Small intestine (tissue), 7 donors: ENCODE measurements at regions not wholly inside any gene's neighbourhood (a gene's known extent, or its start where the extent isn't known, plus 50 kb on each side); places are given as distances from the start of the nearest gene placed in this dataset.

Source experiments
- DNase-seq, 2 donors: peaks; one replicate each; pipeline versions ENCODE4 v3.0.0 to v3.0.0-alpha.2; 2013
- FAIRE-seq: peaks from 2 replicates; lab custom pipeline; 2012; peaks lifted over from hg19 to GRCh38; lab: Jason Lieb, UNC
- H3K27ac ChIP-seq, 3 donors: one replicate each; pipeline ENCODE4 v1.5.1; 2013; ENCODE audit warnings: low read length in 2 of 3, mild to moderate bottlenecking in 2 of 3, control low read depth in 1 of 3, inconsistent platforms in 1 of 3, low read depth in 1 of 3, moderate library complexity in 1 of 3
- H3K27me3 ChIP-seq, 3 donors: one replicate each; pipeline ENCODE4 v1.6.1; 2013; ENCODE audit warnings: low read length in 3 of 3, inconsistent platforms in 1 of 3; ENCODE audit not compliant: control insufficient read depth in 3 of 3, insufficient read depth in 3 of 3
- H3K36me3 ChIP-seq, 3 donors: one replicate each; pipeline ENCODE4 v1.6.1; 2013; ENCODE audit warnings: low read length in 3 of 3, inconsistent platforms in 1 of 3, low read depth in 1 of 3, mild to moderate bottlenecking in 1 of 3, moderate library complexity in 1 of 3; ENCODE audit not compliant: control insufficient read depth in 3 of 3, insufficient read depth in 2 of 3
- H3K4me1 ChIP-seq, 3 donors: one replicate each; pipeline ENCODE4 v1.6.1; 2013; ENCODE audit warnings: low read length in 2 of 3, inconsistent platforms in 1 of 3, low read depth in 1 of 3, mild to moderate bottlenecking in 1 of 3, moderate library complexity in 1 of 3; ENCODE audit not compliant: control insufficient read depth in 3 of 3, insufficient read depth in 2 of 3
- H3K4me3 ChIP-seq, 3 donors: one replicate each; pipeline ENCODE4 v1.5.1; 2013; ENCODE audit warnings: low read length in 3 of 3, control low read depth in 1 of 3, inconsistent platforms in 1 of 3, low read depth in 1 of 3, mild to moderate bottlenecking in 1 of 3, moderate library complexity in 1 of 3
- H3K9me3 ChIP-seq, 2 donors: one replicate each; pipeline ENCODE4 v1.6.1; 2013; ENCODE audit warnings: low read depth in 1 of 2, low read length in 1 of 2; ENCODE audit not compliant: control insufficient read depth in 2 of 2, insufficient read depth in 1 of 2
- WGBS, 3 donors: extraction: QIAGEN DNeasy Blood & Tissue Kit; methylation state at CpG; one replicate each; pipeline ENCODE4 v1.1.7; 2013; 5-methylcytosine and 5-hydroxymethylcytosine counted together
- donor health status: healthy with polysubstance abuse.
- donor health status: control.
- donor health status: control.
- donor health status: Bipolar disorder and iron deficiency.
- donor health status: healthy.

DNA sequence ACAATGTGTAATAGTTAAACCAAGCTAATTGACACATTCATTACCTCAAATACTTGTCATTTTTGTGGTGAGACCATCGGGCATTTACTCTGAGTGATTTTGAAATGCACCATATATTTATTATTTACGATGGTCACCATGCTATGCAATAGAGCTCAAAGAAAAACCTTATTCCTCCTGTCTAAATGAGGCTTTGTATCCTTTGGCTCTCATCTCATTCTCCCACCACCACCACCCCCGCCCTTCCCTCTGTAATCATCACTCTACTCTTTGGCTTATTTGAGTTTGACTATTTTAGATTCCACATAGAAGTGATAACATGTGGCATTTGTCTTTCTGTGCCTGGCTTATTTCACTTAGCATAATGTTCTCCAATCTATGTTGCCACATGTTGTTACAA is 124.9 kb downstream of the CYSLTR2 start:
- FAIRE-seq = no peak
- peaks cover 0 to 6% of the 10 kb centered on the region in 2 donors for H3K9me3 ChIP-seq
- no peaks in the 10 kb centered on the region for H3K36me3 ChIP-seq
- DNase-seq = no peak
- H3K4me3 ChIP-seq = no peak overlapping the region
- no peak overlapping the region for H3K27ac ChIP-seq
- H3K4me1 ChIP-seq = no peaks in the 10 kb centered on the region
- H3K27me3 ChIP-seq = no peaks in the 10 kb centered on the region
- WGBS, 3 donors = 76 to 85% (median 85%) methylated on average over 3 of the region's 3 CpGs

DNA sequence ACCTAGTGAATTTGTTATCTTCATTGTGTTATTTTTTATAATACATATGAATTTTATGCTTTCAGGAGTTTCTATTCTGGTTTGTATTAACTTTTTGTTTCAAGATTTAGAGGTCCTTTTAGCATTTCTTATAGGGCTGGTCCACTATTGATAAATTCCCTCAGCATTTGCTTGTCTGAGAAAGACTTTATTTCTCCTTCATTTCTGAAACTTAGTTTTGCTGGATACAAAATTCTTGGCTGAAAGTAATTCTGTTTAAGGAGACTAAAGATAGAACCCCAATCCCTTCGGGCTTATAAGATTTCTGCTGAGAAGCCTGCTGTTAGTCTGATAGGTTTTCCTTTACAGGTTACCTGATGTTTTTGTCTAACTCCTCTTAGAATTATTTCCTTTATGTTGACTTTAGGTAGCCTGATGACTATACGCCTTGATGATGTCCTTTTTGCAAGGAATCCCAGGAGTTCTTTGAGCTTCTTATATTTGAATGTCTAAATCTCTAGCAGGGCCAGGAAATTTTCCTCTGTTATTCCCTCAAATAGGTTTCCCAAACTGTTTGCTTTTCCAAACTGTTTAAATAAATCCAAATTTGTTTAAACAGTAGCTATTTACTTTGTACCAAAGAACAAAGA is 127.1 kb downstream of the CYSLTR2 start:
- 66 to 88% (median 82%) methylated on average over 2 of the region's 2 CpGs for WGBS, 3 donors
- Histone ChIP-seq H3K27me3 (no peaks in the 10 kb centered on the region), H3K27ac (no peak overlapping the region), H3K4me1 (no peaks in the 10 kb centered on the region), H3K9me3 (peaks cover 0 to 6% of the 10 kb centered on the region in 2 donors), H3K36me3 (no peaks in the 10 kb centered on the region), H3K4me3 (no peak overlapping the region)
- FAIRE-seq = no peak
- DNase-seq = no peak

DNA sequence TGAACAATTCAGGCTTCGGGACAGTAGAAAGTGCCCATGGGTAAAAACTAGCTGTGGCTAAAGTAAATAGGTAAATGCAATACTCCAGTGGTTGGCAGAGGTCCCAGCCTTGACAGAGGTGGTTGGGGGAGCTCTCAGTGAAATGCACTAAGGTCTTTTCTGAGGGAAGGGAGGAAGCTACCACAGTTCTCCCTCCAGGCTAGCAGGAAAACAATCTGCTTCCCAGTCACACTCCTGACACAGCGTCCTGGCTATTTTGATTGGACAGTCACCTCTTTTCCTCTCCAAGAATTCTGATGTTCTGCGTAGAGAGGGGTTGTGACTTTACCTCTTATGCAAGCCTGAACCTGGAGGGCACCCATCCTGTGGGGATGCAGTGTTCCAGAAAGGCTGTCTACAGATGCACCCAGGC is 128.7 kb downstream of the CYSLTR2 start:
- FAIRE-seq (no peak), DNase-seq (no peak)
- no peak overlapping the region for H3K4me3 ChIP-seq
- no peak overlapping the region for H3K27ac ChIP-seq
- no peaks in the 10 kb centered on the region for H3K27me3 ChIP-seq
- H3K36me3 ChIP-seq = no peaks in the 10 kb centered on the region
- 84 to 89% (median 86%) methylated on average over 3 of the region's 3 CpGs for WGBS, 3 donors
- H3K9me3 ChIP-seq = peaks cover 0 to 6% of the 10 kb centered on the region in 2 donors
- no peaks in the 10 kb centered on the region for H3K4me1 ChIP-seq

DNA sequence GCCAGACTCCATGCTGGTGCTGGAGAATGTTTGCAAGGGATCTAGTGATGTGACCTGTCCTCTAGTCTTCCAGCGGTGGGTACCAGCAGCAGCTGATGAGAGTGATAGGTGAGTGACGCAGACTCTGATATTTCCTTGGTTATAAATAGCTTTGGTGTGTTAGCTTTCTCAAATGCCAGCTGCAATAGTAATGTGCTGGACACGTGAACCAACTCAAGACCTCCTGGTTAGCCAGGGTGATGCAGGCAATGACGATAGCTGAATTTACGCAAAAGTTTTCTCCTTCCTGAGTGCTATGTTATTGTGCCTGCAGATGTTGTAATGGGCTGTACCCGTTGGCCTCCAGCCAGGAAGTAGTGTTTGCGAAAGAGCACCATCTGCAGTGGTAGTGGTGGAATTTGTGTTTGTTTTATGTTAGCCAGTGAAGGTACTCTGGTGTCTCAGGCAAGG is 129.5 kb downstream of the CYSLTR2 start:
- no peaks in the 10 kb centered on the region for H3K36me3 ChIP-seq
- no peak overlapping the region for H3K4me3 ChIP-seq
- 43 to 52% (median 44%) methylated on average over 7 of the region's 7 CpGs for WGBS, 3 donors
- no peaks in the 10 kb centered on the region for H3K4me1 ChIP-seq
- H3K27ac ChIP-seq = no peak overlapping the region
- no peaks in the 10 kb centered on the region for H3K27me3 ChIP-seq
- DNase-seq = peak; percentile 13 to 33
- peaks cover 0 to 6% of the 10 kb centered on the region in 2 donors for H3K9me3 ChIP-seq
- FAIRE-seq = no peak

DNA sequence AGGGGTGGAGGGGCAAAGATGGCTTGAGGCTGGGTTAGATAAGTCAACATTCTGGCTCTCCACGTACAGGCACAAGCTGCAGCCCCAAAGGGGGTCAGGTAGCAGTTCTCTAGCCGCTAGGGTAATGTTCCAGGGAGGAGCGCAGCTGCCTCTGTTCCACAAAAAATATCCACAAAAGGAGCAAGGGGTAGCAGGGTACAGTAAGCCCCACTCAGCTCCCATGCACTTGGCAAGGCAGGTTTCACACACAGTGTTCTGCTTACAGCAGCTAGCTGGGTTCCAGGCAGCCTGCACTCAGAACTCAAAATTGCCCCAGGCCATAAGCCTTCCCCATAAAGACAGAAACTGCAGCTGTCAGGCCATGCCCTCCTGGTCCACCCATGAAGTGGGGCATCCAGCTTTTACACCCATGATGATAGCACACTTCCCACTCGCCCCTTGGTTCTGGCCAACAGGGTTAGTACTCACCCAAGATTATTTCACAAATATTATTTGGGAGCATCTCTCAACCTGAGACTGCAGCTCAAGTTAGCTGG is 130.0 kb downstream of the CYSLTR2 start:
- no peak for FAIRE-seq

DNA sequence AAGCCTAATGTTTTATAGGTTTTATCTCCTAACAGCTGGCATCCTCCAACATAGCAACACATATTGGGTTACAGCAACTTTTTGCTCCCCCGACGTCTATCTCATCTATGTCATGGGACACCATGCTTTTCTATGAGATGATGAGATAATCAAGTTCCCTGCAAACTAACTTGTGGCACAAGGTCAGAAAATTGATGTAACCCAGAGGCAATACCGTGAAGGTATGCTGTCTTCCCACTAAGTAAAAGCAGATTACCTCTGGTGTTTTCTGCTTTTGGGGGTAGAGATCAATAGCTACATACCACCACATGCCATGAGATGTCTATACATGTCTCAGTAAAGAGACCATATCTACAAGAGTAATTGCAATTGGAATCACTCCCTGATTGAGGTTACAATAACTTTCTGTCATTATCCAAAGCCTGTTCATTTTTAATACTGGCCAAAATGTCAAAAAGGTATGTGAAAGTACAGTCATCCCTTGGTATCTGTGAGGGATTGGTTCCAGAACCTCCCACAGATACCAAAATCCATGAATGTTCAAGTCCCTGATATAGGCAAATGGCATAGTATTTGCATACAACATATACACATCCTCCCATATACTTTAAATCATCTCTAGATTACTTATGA is 131.3 kb downstream of the CYSLTR2 start:
- Histone ChIP-seq H3K36me3 (no peaks in the 10 kb centered on the region), H3K27me3 (no peaks in the 10 kb centered on the region), H3K9me3 (peaks cover 0 to 6% of the 10 kb centered on the region in 2 donors), H3K27ac (no peak overlapping the region), H3K4me3 (no peak overlapping the region), H3K4me1 (no peaks in the 10 kb centered on the region)
- WGBS, 3 donors = 88% methylated on average over 3 of the region's 3 CpGs
- FAIRE-seq = no peak
- DNase-seq = no peak

More for the DNA sequence above, 130.0 kb downstream of the CYSLTR2 start:
- no peaks in the 10 kb centered on the region for H3K36me3 ChIP-seq
- no peaks in the 10 kb centered on the region for H3K27me3 ChIP-seq
- H3K4me1 ChIP-seq = no peaks in the 10 kb centered on the region
- no peak overlapping the region for H3K4me3 ChIP-seq
- H3K27ac ChIP-seq = no peak overlapping the region
- no peak for DNase-seq
- H3K9me3 ChIP-seq = peaks cover 0 to 6% of the 10 kb centered on the region in 2 donors
- 85 to 90% (median 90%) methylated on average over 4 of the region's 4 CpGs for WGBS, 3 donors

DNA sequence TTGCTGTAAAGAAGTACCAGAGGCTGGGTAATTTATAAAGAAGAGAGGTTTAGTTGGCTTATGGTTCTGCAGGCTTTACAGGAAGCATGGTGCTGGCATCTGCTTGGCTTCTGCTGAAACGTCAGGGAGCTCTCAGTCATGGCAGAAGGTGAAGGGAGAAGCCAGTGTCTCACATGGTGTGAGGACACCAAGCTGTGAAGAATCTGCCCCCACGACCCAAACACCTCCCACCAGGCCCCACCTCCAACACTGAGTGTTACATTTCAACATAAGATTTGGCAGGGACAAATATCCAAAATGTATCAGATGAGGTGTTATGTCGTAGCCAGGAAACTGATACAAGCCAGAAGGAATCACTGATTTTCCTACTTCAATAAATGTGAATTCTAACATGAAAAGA is 136.5 kb downstream of the CYSLTR2 start:
- Histone ChIP-seq H3K27ac (no peak overlapping the region), H3K27me3 (no peaks in the 10 kb centered on the region), H3K4me1 (peaks cover 0 to 2% (median 0%) of the 10 kb centered on the region in 3 donors), H3K4me3 (no peak overlapping the region), H3K36me3 (no peaks in the 10 kb centered on the region), H3K9me3 (no peaks in the 10 kb centered on the region)
- FAIRE-seq (no peak), DNase-seq (no peak)
- 57 to 63% (median 60%) methylated on average over 3 of the region's 3 CpGs for WGBS, 3 donors

DNA sequence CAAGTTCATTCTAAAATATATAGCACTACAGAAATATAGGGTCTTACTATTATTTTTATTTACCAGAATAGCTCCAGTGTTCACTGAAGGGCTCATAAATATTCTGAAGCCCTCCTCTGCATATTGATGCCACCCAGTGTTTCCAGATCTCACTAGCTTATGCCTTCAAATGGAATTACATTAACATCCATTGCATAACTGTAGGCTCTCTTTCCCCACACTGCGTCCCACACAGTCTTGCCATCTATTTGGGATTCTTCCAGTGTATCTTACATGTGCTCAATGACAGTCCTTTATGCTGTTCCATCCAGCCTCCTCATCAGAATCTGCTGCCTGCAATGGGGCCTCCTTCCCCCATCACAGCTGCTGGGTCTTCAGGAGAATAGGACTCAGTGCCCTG is 137.2 kb downstream of the CYSLTR2 start:
- DNase-seq (no peak), FAIRE-seq (no peak)
- Histone ChIP-seq H3K27me3 (no peaks in the 10 kb centered on the region), H3K36me3 (no peaks in the 10 kb centered on the region), H3K4me1 (peaks cover 0 to 2% (median 0%) of the 10 kb centered on the region in 3 donors), H3K27ac (no peak overlapping the region), H3K9me3 (no peaks in the 10 kb centered on the region), H3K4me3 (no peak overlapping the region)
- 88 to 100% (median 90%) methylated on average over 1 of the region's 1 CpG for WGBS, 3 donors
